H1 (cell line): ENCODE measurements at regions not wholly inside any gene's neighbourhood (a gene's known extent, or its start where the extent isn't known, plus 50 kb on each side); places are given as distances from the start of the nearest gene placed in this dataset.

Source experiments
- ASH2L ChIP-seq: fragments of 200-600, 300-600 bp; sonication (generic); IDR thresholded peaks from one replicate; pipeline ENCODE4 v1.7.1; 2017; ENCODE audit warnings: low read length
- CEBPB ChIP-seq: IDR thresholded peaks from 2 replicates; pipeline ENCODE4 v1.6.1; 2012; ENCODE audit warnings: low read depth, low read length
- CTCF ChIP-seq, 3 experiments: IDR thresholded peaks; 1 replicate in 2 of 3; 2 replicates in 1 of 3; pipeline versions ENCODE4 v1.5.1 to v1.6.1; 2011; ENCODE audit warnings: low read length in 3 of 3, mild to moderate bottlenecking in 3 of 3, inconsistent platforms in 2 of 3, low read depth in 1 of 3, moderate library complexity in 1 of 3; ENCODE audit not compliant: insufficient read depth in 1 of 3; ENCODE audit errors: control extremely low read depth in 1 of 3
- HDAC2 ChIP-seq, 2 experiments: fragments of 300-600 bp in 1 of 2; sonication (generic) in 1 of 2; IDR thresholded peaks; 2 replicates each; pipeline ENCODE4 v1.6.1; 2011 to 2012; ENCODE audit warnings: low read depth in 2 of 2, low read length in 2 of 2, mild to moderate bottlenecking in 2 of 2, moderate library complexity in 2 of 2, borderline replicate concordance in 1 of 2, inconsistent platforms in 1 of 2
- RAD21 ChIP-seq, 2 experiments: IDR thresholded peaks in 1 of 2; conservative IDR thresholded peaks in 1 of 2; 2 replicates each; pipeline ENCODE4 v1.6.1; 2011; ENCODE audit warnings: low read depth in 2 of 2, low read length in 2 of 2, improper control_type of control experiment in 1 of 2, inconsistent platforms in 1 of 2, mild to moderate bottlenecking in 1 of 2, moderate library complexity in 1 of 2
- SAP30 ChIP-seq: fragments of 300-600 bp; sonication (generic); IDR thresholded peaks from 2 replicates; pipeline ENCODE4 v1.7.1; 2012; ENCODE audit warnings: low read length, moderate library complexity, mild to moderate bottlenecking, inconsistent platforms; ENCODE audit not compliant: insufficient read depth, insufficient replicate concordance

DNA sequence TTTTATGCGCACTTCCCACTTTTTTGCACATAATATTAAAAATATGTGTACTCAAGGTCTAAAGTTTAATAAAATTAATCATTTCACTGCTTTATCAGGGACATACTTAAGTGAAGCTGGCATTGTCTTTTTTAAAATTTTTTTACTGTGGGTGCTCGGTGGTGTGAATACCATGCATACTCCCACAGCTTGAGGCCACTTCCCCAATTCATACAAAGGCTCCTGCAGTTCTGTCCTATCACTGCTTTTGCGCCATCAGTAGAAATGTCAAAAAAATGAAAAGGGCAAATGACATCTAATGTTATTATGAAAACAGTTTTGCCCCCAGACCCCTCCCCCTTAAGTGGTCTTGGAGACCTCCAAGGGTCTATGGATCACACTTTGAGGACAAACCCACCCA is 464.1 kb upstream of the ARID1B start (continued):
- TF ChIP-seq CTCF (IDR thresholded peaks at IDR 0.05; ENCODE audit: control extremely low read depth in 1 of 3, insufficient read depth in 1 of 3, low read depth in 1 of 3, low read length in 3 of 3): no peak
- TF ChIP-seq HDAC2 (IDR thresholded peaks at IDR 0.05; ENCODE audit: borderline replicate concordance in 1 of 2, low read depth in 2 of 2, low read length in 2 of 2): no peak
- no peak for TF ChIP-seq RAD21 (IDR thresholded peaks at IDR 0.05 in 1 of 2, conservative IDR thresholded peaks at IDR 0.05 in 1 of 2; ENCODE audit: low read depth in 2 of 2, low read length in 2 of 2)
- TF ChIP-seq ASH2L: no peak
- no peak for TF ChIP-seq CEBPB
- TF ChIP-seq SAP30: no peak
